Stimulated activated naive CD8-positive, alpha-beta T cell treated with anti-CD3 and anti-CD28 coated beads, Interleukin-15, amount 100 ng/mL, for 72 hours (primary cell): ENCODE measurements at regions not wholly inside any gene's neighbourhood (a gene's known extent, or its start where the extent isn't known, plus 50 kb on each side); places are given as distances from the start of the nearest gene placed in this dataset.

Experiments used
- ATAC-seq: fragments of 150-1000 bp; cut with Tn5 transposase; 2 replicates; pipeline ENCODE4 v1.10.0; 2021; ENCODE audit warnings: mild to moderate bottlenecking, moderate library complexity
- DNase-seq, 2 donors: peaks; one replicate each; pipeline ENCODE4 v3.0.0; 2021 to 2022
- H3K27ac Mint-ChIP-seq, 2 donors: one replicate each; pipeline ENCODE4 v1.8.0; 2022; ENCODE audit warnings: mild to moderate bottlenecking in 2 of 2, mixed read lengths in 2 of 2, moderate library complexity in 2 of 2
- H3K27me3 Mint-ChIP-seq: one replicate; pipeline ENCODE4 v1.8.0; 2022; ENCODE audit warnings: mixed read lengths
- H3K4me1 Mint-ChIP-seq: one replicate; pipeline ENCODE4 v1.8.0; 2022; ENCODE audit warnings: mild to moderate bottlenecking, mixed read lengths
- H3K4me3 Mint-ChIP-seq, 2 donors: one replicate each; pipeline ENCODE4 v1.8.0; 2022; ENCODE audit warnings: mild to moderate bottlenecking in 2 of 2, mixed read lengths in 2 of 2, moderate library complexity in 1 of 2
- H3K9me3 Mint-ChIP-seq, 2 donors: one replicate each; pipeline ENCODE4 v1.8.0; 2022; ENCODE audit warnings: mixed read lengths in 2 of 2

GRCh38 chr11:112408517-112408916 is 147.9 kb upstream of the PLET1 start:
- Mint-ChIP-seq H3K9me3 (peaks cover 0 to 14% of the 10 kb centered on the region in 2 donors), H3K4me3 (no peak overlapping the region), H3K27ac (no peak overlapping the region), H3K27me3 (no peaks in the 10 kb centered on the region), H3K4me1 (peaks cover 10% of the 10 kb centered on the region)
- DNase-seq, result no peak
- ATAC-seq, result no peak

GRCh38 chr11:112410325-112410724 is 149.7 kb upstream of the PLET1 start:
- Mint-ChIP-seq H3K4me3 (no peak overlapping the region), H3K9me3 (peaks cover 10 to 21% of the 10 kb centered on the region in 2 donors), H3K4me1 (peaks cover 10% of the 10 kb centered on the region), H3K27ac (peak overlapping the region in 1 of 2 donors; percentile 60), H3K27me3 (peaks cover 8% of the 10 kb centered on the region)
- no peak for ATAC-seq
- DNase-seq, result no peak

GRCh38 chr11:112412383-112412782 is 151.7 kb upstream of the PLET1 start:
- H3K27me3 Mint-ChIP-seq, result peaks cover 14% of the 10 kb centered on the region
- peaks cover 10% of the 10 kb centered on the region for H3K4me1 Mint-ChIP-seq
- H3K4me3 Mint-ChIP-seq, result no peak overlapping the region
- DNase-seq (no peak), ATAC-seq (peak; percentile 60)
- peaks cover 10 to 21% of the 10 kb centered on the region in 2 donors for H3K9me3 Mint-ChIP-seq
- H3K27ac Mint-ChIP-seq, result peak overlapping the region; percentile 27 to 73

GRCh38 chr11:112417339-112417738 is 156.7 kb upstream of the PLET1 start:
- DNase-seq (no peak), ATAC-seq (no peak)
- H3K4me3 Mint-ChIP-seq, result no peak overlapping the region
- peaks cover 10 to 11% of the 10 kb centered on the region in 2 donors for H3K9me3 Mint-ChIP-seq
- peak overlapping the region in 1 of 2 donors; percentile 8 for H3K27ac Mint-ChIP-seq
- peaks cover 4% of the 10 kb centered on the region for H3K4me1 Mint-ChIP-seq
- peaks cover 22% of the 10 kb centered on the region for H3K27me3 Mint-ChIP-seq

GRCh38 chr11:112418438-112418837 is 157.8 kb upstream of the PLET1 start:
- Mint-ChIP-seq H3K4me3 (no peak overlapping the region), H3K27me3 (peaks cover 28% of the 10 kb centered on the region), H3K4me1 (no peaks in the 10 kb centered on the region), H3K27ac (no peak overlapping the region), H3K9me3 (peaks cover 7 to 10% of the 10 kb centered on the region in 2 donors)
- DNase-seq (no peak), ATAC-seq (no peak)

GRCh38 chr11:112421879-112422278 is 161.2 kb upstream of the PLET1 start:
- Mint-ChIP-seq H3K4me3 (no peak overlapping the region), H3K4me1 (no peaks in the 10 kb centered on the region), H3K9me3 (no peaks in the 10 kb centered on the region), H3K27me3 (peaks cover 13% of the 10 kb centered on the region), H3K27ac (no peak overlapping the region)
- ATAC-seq (no peak), DNase-seq (no peak)

GRCh38 chr11:112425121-112425520 is 164.5 kb upstream of the PLET1 start:
- Mint-ChIP-seq H3K4me3 (no peak overlapping the region), H3K9me3 (peaks cover 0 to 13% of the 10 kb centered on the region in 2 donors), H3K27ac (no peak overlapping the region), H3K27me3 (peaks cover 13% of the 10 kb centered on the region), H3K4me1 (no peaks in the 10 kb centered on the region)
- ATAC-seq, result no peak
- DNase-seq, result no peak

- DNase-seq (no peak), ATAC-seq (no peak)
- no peaks in the 10 kb centered on the region for H3K4me1 Mint-ChIP-seq
- no peaks in the 10 kb centered on the region for H3K27me3 Mint-ChIP-seq
- H3K4me3 Mint-ChIP-seq, result no peak overlapping the region
- H3K9me3 Mint-ChIP-seq, result peaks cover 23 to 25% of the 10 kb centered on the region in 2 donors
- no peak overlapping the region for H3K27ac Mint-ChIP-seq
Measured at GRCh38 chr11:112437096-112437495, 176.4 kb upstream of the PLET1 start.

- no peak overlapping the region for H3K4me3 Mint-ChIP-seq
- H3K4me1 Mint-ChIP-seq, result no peaks in the 10 kb centered on the region
- ATAC-seq (no peak), DNase-seq (no peak)
- no peak overlapping the region for H3K27ac Mint-ChIP-seq
- peaks cover 20 to 26% of the 10 kb centered on the region in 2 donors for H3K9me3 Mint-ChIP-seq
- no peaks in the 10 kb centered on the region for H3K27me3 Mint-ChIP-seq
Measured at GRCh38 chr11:112439614-112440013, 179.0 kb upstream of the PLET1 start.

- ATAC-seq (no peak), DNase-seq (no peak)
- no peaks in the 10 kb centered on the region for H3K4me1 Mint-ChIP-seq
- H3K27ac Mint-ChIP-seq, result no peak overlapping the region
- H3K9me3 Mint-ChIP-seq, result peaks cover 29 to 35% of the 10 kb centered on the region in 2 donors
- H3K4me3 Mint-ChIP-seq, result no peak overlapping the region
- H3K27me3 Mint-ChIP-seq, result no peaks in the 10 kb centered on the region
Measured at GRCh38 chr11:112440518-112440917, 179.9 kb upstream of the PLET1 start.

- no peak overlapping the region for H3K27ac Mint-ChIP-seq
- H3K4me1 Mint-ChIP-seq, result no peaks in the 10 kb centered on the region
- DNase-seq (no peak), ATAC-seq (no peak)
- H3K27me3 Mint-ChIP-seq, result no peaks in the 10 kb centered on the region
- H3K4me3 Mint-ChIP-seq, result no peak overlapping the region
- H3K9me3 Mint-ChIP-seq, result peaks cover 17% of the 10 kb centered on the region in 2 donors
Measured at GRCh38 chr11:112448168-112448567, 187.5 kb upstream of the PLET1 start.

GRCh38 chr11:112448806-112449205 is 188.1 kb upstream of the PLET1 start:
- Mint-ChIP-seq H3K27me3 (no peaks in the 10 kb centered on the region), H3K27ac (no peak overlapping the region), H3K4me1 (no peaks in the 10 kb centered on the region), H3K9me3 (peaks cover 17% of the 10 kb centered on the region in 2 donors), H3K4me3 (no peak overlapping the region)
- DNase-seq, result no peak
- ATAC-seq, result no peak

- ATAC-seq (no peak), DNase-seq (no peak)
- Mint-ChIP-seq H3K27me3 (no peaks in the 10 kb centered on the region), H3K4me1 (no peaks in the 10 kb centered on the region), H3K4me3 (no peak overlapping the region), H3K9me3 (no peaks in the 10 kb centered on the region), H3K27ac (no peak overlapping the region)
Measured at GRCh38 chr11:112451250-112451649, 190.6 kb upstream of the PLET1 start.

- Mint-ChIP-seq H3K4me3 (no peak overlapping the region), H3K4me1 (no peaks in the 10 kb centered on the region), H3K27ac (no peak overlapping the region), H3K9me3 (no peaks in the 10 kb centered on the region), H3K27me3 (no peaks in the 10 kb centered on the region)
- ATAC-seq, result no peak
- peak; percentile 8 to 29 for DNase-seq
Measured at GRCh38 chr11:112453601-112454577, 193.2 kb upstream of the PLET1 start.

GRCh38 chr11:112454841-112455240 is 194.2 kb upstream of the PLET1 start:
- no peaks in the 10 kb centered on the region for H3K27me3 Mint-ChIP-seq
- no peak for ATAC-seq
- H3K4me3 Mint-ChIP-seq, result no peak overlapping the region
- no peaks in the 10 kb centered on the region for H3K9me3 Mint-ChIP-seq
- DNase-seq, result no peak
- no peaks in the 10 kb centered on the region for H3K4me1 Mint-ChIP-seq
- no peak overlapping the region for H3K27ac Mint-ChIP-seq

GRCh38 chr11:112455791-112456190 is 195.1 kb upstream of the PLET1 start:
- Mint-ChIP-seq H3K4me3 (no peak overlapping the region), H3K27me3 (no peaks in the 10 kb centered on the region), H3K27ac (no peak overlapping the region), H3K9me3 (no peaks in the 10 kb centered on the region), H3K4me1 (no peaks in the 10 kb centered on the region)
- ATAC-seq, result no peak
- DNase-seq, result no peak
